Activated T-helper 2 cell treated with anti-CD3 and anti-CD28 coated beads, Interferon-gamma antibody, Interleukin-2, Interleukin-4, amounts not matched to agents 10 μg/mL and 5 μg/mL and 100 μg/mL, durations not matched to agents 14 hours and 24 hours and 36 hours (primary cell): ENCODE measurements at regions not wholly inside any gene's neighbourhood (a gene's known extent, or its start where the extent isn't known, plus 50 kb on each side); places are given as distances from the start of the nearest gene placed in this dataset.
"Not testable (repeated sequence)": the region's sequence is repeated elsewhere in the genome, so short reads cannot be mapped to it uniquely, and the experiment has no call there.

Experiments
- DNase-seq: peaks from one replicate; pipeline ENCODE4 v3.0.0; 2021; ENCODE audit warnings: low spot score
- H3K27ac Mint-ChIP-seq: one replicate; pipeline ENCODE4 v1.8.0; 2021; ENCODE audit warnings: mixed read lengths
- H3K27me3 Mint-ChIP-seq: one replicate; pipeline ENCODE4 v1.8.0; 2021; ENCODE audit warnings: low read depth, mixed read lengths
- H3K36me3 Mint-ChIP-seq: one replicate; pipeline ENCODE4 v1.8.0; 2021; ENCODE audit warnings: low read depth, mixed read lengths
- H3K4me1 Mint-ChIP-seq: one replicate; pipeline ENCODE4 v1.8.0; 2021; ENCODE audit warnings: low read depth, mixed read lengths
- H3K4me3 Mint-ChIP-seq: one replicate; pipeline ENCODE4 v1.8.0; 2021; ENCODE audit warnings: low read depth, mild to moderate bottlenecking, moderate library complexity, mixed read lengths
- H3K9me3 Mint-ChIP-seq: one replicate; pipeline ENCODE4 v1.8.0; 2021; ENCODE audit warnings: mixed read lengths
- intact Hi-C: fragments of 100-400 bp; cut with micrococcal nuclease; formaldehyde crosslinking; loops from one replicate; pipeline ENCODE4 v1.15.1; 2023

GRCh38 chr22:22193923-22194322 is 50.7 kb upstream of the VPREB1 start:
- DNase-seq = no peak
- intact Hi-C loops = no loop called here
- Mint-ChIP-seq H3K27ac (no peak overlapping the region), H3K4me3 (no peak overlapping the region), H3K9me3 (no peaks in the 10 kb centered on the region), H3K36me3 (no peaks in the 10 kb centered on the region), H3K4me1 (no peaks in the 10 kb centered on the region), H3K27me3 (peaks cover 38% of the 10 kb centered on the region)

GRCh38 chr22:22193462-22193861 is 51.1 kb upstream of the VPREB1 start:
- DNase-seq, intact Hi-C loops: not testable (repeated sequence)

GRCh38 chr22:22193006-22193405 is 51.6 kb upstream of the VPREB1 start:
- H3K27ac Mint-ChIP-seq, H3K36me3 Mint-ChIP-seq, intact Hi-C loops, H3K4me3 Mint-ChIP-seq, H3K4me1 Mint-ChIP-seq, DNase-seq, H3K9me3 Mint-ChIP-seq: not testable (repeated sequence)
- H3K27me3 Mint-ChIP-seq = peaks cover 39% of the 10 kb centered on the region

More at GRCh38 chr22:22193462-22193861, 51.1 kb upstream of the VPREB1 start:
- H3K27me3 Mint-ChIP-seq = peaks cover 39% of the 10 kb centered on the region
- H3K36me3 Mint-ChIP-seq, H3K4me1 Mint-ChIP-seq, H3K4me3 Mint-ChIP-seq, H3K9me3 Mint-ChIP-seq, H3K27ac Mint-ChIP-seq: not testable (repeated sequence)

- DNase-seq, H3K4me1 Mint-ChIP-seq, H3K36me3 Mint-ChIP-seq, H3K9me3 Mint-ChIP-seq, H3K27ac Mint-ChIP-seq, H3K4me3 Mint-ChIP-seq, intact Hi-C loops: not testable (repeated sequence)
- H3K27me3 Mint-ChIP-seq = peaks cover 51% of the 10 kb centered on the region
These were observed 54.8 kb upstream of the VPREB1 start for GRCh38 chr22:22189796-22190195.

GRCh38 chr22:22187863-22188262 is 56.7 kb upstream of the VPREB1 start:
- intact Hi-C loops, H3K4me3 Mint-ChIP-seq, H3K4me1 Mint-ChIP-seq, H3K36me3 Mint-ChIP-seq, DNase-seq, H3K27ac Mint-ChIP-seq, H3K9me3 Mint-ChIP-seq: not testable (repeated sequence)
- peaks cover 61% of the 10 kb centered on the region for H3K27me3 Mint-ChIP-seq

GRCh38 chr22:22187299-22187698 is 57.3 kb upstream of the VPREB1 start:
- intact Hi-C loops = no loop called here
- no peak overlapping the region for H3K27ac Mint-ChIP-seq
- no peak overlapping the region for H3K4me3 Mint-ChIP-seq
- no peak for DNase-seq
- peaks cover 66% of the 10 kb centered on the region for H3K27me3 Mint-ChIP-seq
- no peaks in the 10 kb centered on the region for H3K36me3 Mint-ChIP-seq
- H3K9me3 Mint-ChIP-seq = no peaks in the 10 kb centered on the region
- H3K4me1 Mint-ChIP-seq = no peaks in the 10 kb centered on the region

GRCh38 chr22:22185844-22186499 is 58.6 kb upstream of the VPREB1 start:
- intact Hi-C loops = no loop called here
- Mint-ChIP-seq H3K4me3 (no peak overlapping the region), H3K36me3 (no peaks in the 10 kb centered on the region), H3K9me3 (no peaks in the 10 kb centered on the region), H3K27me3 (peaks cover 57% of the 10 kb centered on the region), H3K27ac (no peak overlapping the region), H3K4me1 (no peaks in the 10 kb centered on the region)
- no peak for DNase-seq

- Mint-ChIP-seq H3K27ac (no peak overlapping the region), H3K9me3 (no peaks in the 10 kb centered on the region), H3K4me1 (no peaks in the 10 kb centered on the region), H3K4me3 (no peak overlapping the region), H3K36me3 (no peaks in the 10 kb centered on the region), H3K27me3 (peaks cover 52% of the 10 kb centered on the region)
- intact Hi-C loops = no loop called here
- no peak for DNase-seq
These were observed 59.4 kb upstream of the VPREB1 start for GRCh38 chr22:22185217-22185616.

- Mint-ChIP-seq H3K4me1 (no peaks in the 10 kb centered on the region), H3K27me3 (peaks cover 47% of the 10 kb centered on the region), H3K4me3 (no peak overlapping the region), H3K36me3 (no peaks in the 10 kb centered on the region), H3K9me3 (no peaks in the 10 kb centered on the region), H3K27ac (no peak overlapping the region)
- no peak for DNase-seq
- intact Hi-C loops = no loop called here
These were observed 60.2 kb upstream of the VPREB1 start for GRCh38 chr22:22184277-22184807.

- DNase-seq = no peak
- Mint-ChIP-seq H3K9me3 (no peaks in the 10 kb centered on the region), H3K27ac (no peak overlapping the region), H3K4me3 (no peak overlapping the region), H3K4me1 (peaks cover 4% of the 10 kb centered on the region), H3K27me3 (peaks cover 46% of the 10 kb centered on the region), H3K36me3 (no peaks in the 10 kb centered on the region)
- intact Hi-C loops = no loop called here
These were observed 61.7 kb upstream of the VPREB1 start for GRCh38 chr22:22182990-22183264.

- peaks cover 4% of the 10 kb centered on the region for H3K4me1 Mint-ChIP-seq
- H3K9me3 Mint-ChIP-seq = no peaks in the 10 kb centered on the region
- DNase-seq = no peak
- H3K36me3 Mint-ChIP-seq = no peaks in the 10 kb centered on the region
- H3K4me3 Mint-ChIP-seq = no peak overlapping the region
- intact Hi-C loops = no loop called here
- H3K27me3 Mint-ChIP-seq = peaks cover 46% of the 10 kb centered on the region
- H3K27ac Mint-ChIP-seq = no peak overlapping the region
These were observed 62.2 kb upstream of the VPREB1 start for GRCh38 chr22:22182218-22182989.

GRCh38 chr22:22181341-22181850 is 63.2 kb upstream of the VPREB1 start:
- Mint-ChIP-seq H3K27me3 (peaks cover 37% of the 10 kb centered on the region), H3K9me3 (no peaks in the 10 kb centered on the region), H3K27ac (no peak overlapping the region), H3K36me3 (no peaks in the 10 kb centered on the region), H3K4me3 (no peak overlapping the region), H3K4me1 (peaks cover 4% of the 10 kb centered on the region)
- no peak for DNase-seq
- intact Hi-C loops = no loop called here

- peaks cover 35% of the 10 kb centered on the region for H3K27me3 Mint-ChIP-seq
- H3K4me1 Mint-ChIP-seq = peaks cover 4% of the 10 kb centered on the region
- no peak overlapping the region for H3K4me3 Mint-ChIP-seq
- intact Hi-C loops = no loop called here
- H3K27ac Mint-ChIP-seq = no peak overlapping the region
- H3K9me3 Mint-ChIP-seq = no peaks in the 10 kb centered on the region
- DNase-seq = no peak
- H3K36me3 Mint-ChIP-seq = no peaks in the 10 kb centered on the region
These were observed 63.8 kb upstream of the VPREB1 start for GRCh38 chr22:22180738-22181285.
